Breast epithelium (tissue), 4 donors: ENCODE measurements at regions not wholly inside any gene's neighbourhood (a gene's known extent, or its start where the extent isn't known, plus 50 kb on each side); places are given as distances from the start of the nearest gene placed in this dataset.

Experiments used
- DNase-seq, 2 donors: peaks; one replicate each; pipeline ENCODE4 v3.0.0-alpha.2; 2019; ENCODE audit warnings: low spot score in 2 of 2
- H3K27ac ChIP-seq, 2 donors: fragments of 200-600 bp; sonication (generic) in 1 of 2; one replicate each; pipeline ENCODE4 v1.5.1; 2016 to 2019; ENCODE audit warnings: mild to moderate bottlenecking in 1 of 2
- H3K27me3 ChIP-seq, 2 donors: fragments of 200-600 bp; sonication (generic) in 1 of 2; one replicate each; pipeline versions ENCODE4 v1.5.1 to v1.6.0; 2017 to 2019; ENCODE audit warnings: control low read depth in 1 of 2, mild to moderate bottlenecking in 1 of 2
- H3K36me3 ChIP-seq: fragments of 200-600 bp; one replicate; pipeline ENCODE4 v1.5.1; 2019
- H3K4me1 ChIP-seq, 2 donors: fragments of 200-600 bp; sonication (generic); one replicate each; pipeline ENCODE4 v1.5.1; 2016 to 2019; ENCODE audit warnings: control low read depth in 1 of 2
- H3K4me3 ChIP-seq, 3 donors: fragments of 200-600 bp; sonication (generic); 1 replicate in 2 of 3; 2 replicates in 1 of 3; pipeline ENCODE4 v1.5.1; 2016 to 2019; ENCODE audit warnings: mild to moderate bottlenecking in 3 of 3, moderate library complexity in 2 of 3
- H3K9me3 ChIP-seq, 2 donors: fragments of 200-600 bp; sonication (generic) in 1 of 2; one replicate each; pipeline ENCODE4 v1.5.1; 2016 to 2019; ENCODE audit warnings: control low read depth in 1 of 2
- POLR2A ChIP-seq: fragments of 450-650 bp; IDR thresholded peaks from one replicate; pipeline ENCODE4 v1.6.1; 2016; ENCODE audit warnings: antibody characterized with exemption, mild to moderate bottlenecking, moderate library complexity
- POLR2AphosphoS5 ChIP-seq, 3 donors: sonication (generic); formaldehyde crosslinking; IDR thresholded peaks; one replicate each; pipeline ENCODE4 v1.6.1; 2017; ENCODE audit warnings: antibody characterized with exemption in 3 of 3
- intact Hi-C: fragments of 100-400 bp; cut with DNase I; formaldehyde crosslinking; loops from one replicate; pipeline ENCODE4 v1.15.1; 2023; ENCODE audit warnings: low total_unique reads
- TF ChIP-seq, protein P1 (sequence below), 3 donors: fragments of 450-650 bp; IDR thresholded peaks; one replicate each; pipeline ENCODE4 v1.5.1; 2016 to 2017; ENCODE audit warnings: antibody characterized with exemption in 3 of 3, mild to moderate bottlenecking in 3 of 3, moderate library complexity in 3 of 3

DNA sequence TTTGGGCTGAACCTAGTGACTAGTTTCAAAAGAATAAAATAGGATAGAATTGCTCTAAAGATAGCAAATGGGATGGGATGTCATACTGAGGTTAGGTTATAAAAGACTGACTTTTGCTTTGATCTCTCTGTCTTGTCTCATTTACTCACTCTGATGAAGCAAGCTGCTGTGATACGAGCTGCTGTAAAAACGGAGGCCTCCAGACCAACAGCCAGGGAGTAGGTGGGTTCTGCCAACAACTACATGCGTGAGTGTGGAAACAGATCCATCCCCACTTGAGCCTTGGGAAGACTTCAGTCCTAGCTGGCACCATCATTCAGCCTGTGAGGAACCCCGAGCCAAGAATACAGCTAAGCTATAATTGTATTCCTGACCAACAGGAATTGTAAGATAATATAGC is 373.9 kb upstream of the CA10 start:
- intact Hi-C loops: no loop called here
- H3K27ac ChIP-seq: no peak overlapping the region

DNA sequence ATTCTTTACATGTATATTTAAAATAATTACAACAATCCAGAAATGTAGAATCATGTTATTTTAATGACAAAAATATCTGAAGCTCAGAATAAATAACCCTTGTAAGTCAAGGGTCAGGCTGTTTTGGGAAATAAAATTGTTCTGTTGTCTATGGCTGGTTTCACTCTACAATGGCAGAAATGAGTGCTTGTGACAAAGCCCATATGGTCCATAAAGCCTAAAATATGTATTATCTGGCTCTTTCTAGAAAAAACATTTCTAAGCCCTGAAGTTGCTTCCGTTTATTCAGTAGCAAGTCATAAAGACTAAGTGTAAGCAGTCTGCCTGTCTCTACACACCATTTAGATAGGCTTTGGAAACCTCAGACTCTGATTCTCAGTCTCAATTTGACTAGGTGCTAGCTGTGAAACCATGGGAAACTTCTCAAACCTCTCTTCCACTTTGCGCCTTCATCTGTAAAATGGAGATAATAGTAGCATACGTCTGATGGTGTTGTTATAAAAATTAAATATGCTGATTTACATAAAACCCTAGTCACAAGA is 365.7 kb upstream of the CA10 start:
- no peak for DNase-seq
- TF ChIP-seq, protein P1, sequence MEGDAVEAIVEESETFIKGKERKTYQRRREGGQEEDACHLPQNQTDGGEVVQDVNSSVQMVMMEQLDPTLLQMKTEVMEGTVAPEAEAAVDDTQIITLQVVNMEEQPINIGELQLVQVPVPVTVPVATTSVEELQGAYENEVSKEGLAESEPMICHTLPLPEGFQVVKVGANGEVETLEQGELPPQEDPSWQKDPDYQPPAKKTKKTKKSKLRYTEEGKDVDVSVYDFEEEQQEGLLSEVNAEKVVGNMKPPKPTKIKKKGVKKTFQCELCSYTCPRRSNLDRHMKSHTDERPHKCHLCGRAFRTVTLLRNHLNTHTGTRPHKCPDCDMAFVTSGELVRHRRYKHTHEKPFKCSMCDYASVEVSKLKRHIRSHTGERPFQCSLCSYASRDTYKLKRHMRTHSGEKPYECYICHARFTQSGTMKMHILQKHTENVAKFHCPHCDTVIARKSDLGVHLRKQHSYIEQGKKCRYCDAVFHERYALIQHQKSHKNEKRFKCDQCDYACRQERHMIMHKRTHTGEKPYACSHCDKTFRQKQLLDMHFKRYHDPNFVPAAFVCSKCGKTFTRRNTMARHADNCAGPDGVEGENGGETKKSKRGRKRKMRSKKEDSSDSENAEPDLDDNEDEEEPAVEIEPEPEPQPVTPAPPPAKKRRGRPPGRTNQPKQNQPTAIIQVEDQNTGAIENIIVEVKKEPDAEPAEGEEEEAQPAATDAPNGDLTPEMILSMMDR (IDR thresholded peaks at IDR 0.05): no peak
- TF ChIP-seq POLR2A: no peak
- no peak for TF ChIP-seq POLR2AphosphoS5 (IDR thresholded peaks at IDR 0.05)
- Histone ChIP-seq H3K4me3 (no peak overlapping the region), H3K36me3 (no peaks in the 10 kb centered on the region), H3K9me3 (no peaks in the 10 kb centered on the region), H3K4me1 (no peaks in the 10 kb centered on the region), H3K27me3 (no peaks in the 10 kb centered on the region), H3K27ac (no peak overlapping the region)
- intact Hi-C loops: loop anchor here (10.0 kb wide), 1 partner anchor 59 kb away; no protein-coding TSS in a partner anchor

More for the DNA sequence above, 373.9 kb upstream of the CA10 start:
- Histone ChIP-seq H3K4me3 (no peak overlapping the region), H3K9me3 (no peaks in the 10 kb centered on the region), H3K27me3 (no peaks in the 10 kb centered on the region), H3K4me1 (no peaks in the 10 kb centered on the region), H3K36me3 (no peaks in the 10 kb centered on the region)
- DNase-seq: no peak
- TF ChIP-seq, protein P1 (IDR thresholded peaks at IDR 0.05): no peak
- TF ChIP-seq POLR2A (no peak), POLR2AphosphoS5 (IDR thresholded peaks at IDR 0.05) (no peak)

- DNase-seq: no peak
- no peaks in the 10 kb centered on the region for H3K4me1 ChIP-seq
- no peak overlapping the region for H3K27ac ChIP-seq
- H3K4me3 ChIP-seq: no peak overlapping the region
- intact Hi-C loops: no loop called here
- H3K27me3 ChIP-seq: no peaks in the 10 kb centered on the region
- TF ChIP-seq POLR2AphosphoS5 (IDR thresholded peaks at IDR 0.05) (no peak), POLR2A (no peak)
- TF ChIP-seq, protein P1 (IDR thresholded peaks at IDR 0.05): no peak
- H3K9me3 ChIP-seq: no peaks in the 10 kb centered on the region
- H3K36me3 ChIP-seq: no peaks in the 10 kb centered on the region
Measured at GRCh38 chr17:52517176-52517575, 358.7 kb upstream of the CA10 start.

- intact Hi-C loops: no loop called here
- no peaks in the 10 kb centered on the region for H3K27me3 ChIP-seq
- DNase-seq: no peak
- H3K4me1 ChIP-seq: no peaks in the 10 kb centered on the region
- no peaks in the 10 kb centered on the region for H3K9me3 ChIP-seq
- H3K4me3 ChIP-seq: no peak overlapping the region
- no peak overlapping the region for H3K27ac ChIP-seq
- H3K36me3 ChIP-seq: no peaks in the 10 kb centered on the region
- TF ChIP-seq, protein P1 (IDR thresholded peaks at IDR 0.05): no peak
- TF ChIP-seq POLR2A: no peak
- no peak for TF ChIP-seq POLR2AphosphoS5 (IDR thresholded peaks at IDR 0.05)
Measured at GRCh38 chr17:52515927-52516326, 357.4 kb upstream of the CA10 start.

GRCh38 chr17:52505601-52506000 is 347.1 kb upstream of the CA10 start:
- H3K4me1 ChIP-seq: no peaks in the 10 kb centered on the region
- H3K27me3 ChIP-seq: no peaks in the 10 kb centered on the region
- intact Hi-C loops: no loop called here
- no peak for DNase-seq
- no peak overlapping the region for H3K27ac ChIP-seq
- TF ChIP-seq POLR2AphosphoS5 (IDR thresholded peaks at IDR 0.05) (no peak), POLR2A (no peak)
- TF ChIP-seq, protein P1 (IDR thresholded peaks at IDR 0.05): no peak
- H3K4me3 ChIP-seq: no peak overlapping the region
- no peaks in the 10 kb centered on the region for H3K9me3 ChIP-seq
- no peaks in the 10 kb centered on the region for H3K36me3 ChIP-seq
